GM12878 (cell line): ENCODE measurements at regions not wholly inside any gene's neighbourhood (a gene's known extent, or its start where the extent isn't known, plus 50 kb on each side); places are given as distances from the start of the nearest gene placed in this dataset.

ENCODE experiments used
- ATAC-seq: fragments of 200-7000 bp; cut with Tn5 transposase; 3 replicates; pipeline ENCODE4 v1.9.1; 2020; ENCODE audit warnings: mild to moderate bottlenecking, moderate library complexity
- BruUV-seq: library from RNA; stranded (reverse); fragments of 400-500 nt; replicated peaks from 2 replicates; lab custom pipeline; 2021; lab: Mats Ljungman, UMichigan
- CTCF ChIA-PET: fragments of 300-600 bp; sonication (Branson Sonifier 250); formaldehyde crosslinking; extraction: SDS; loops from one replicate; lab custom pipeline; 2021; ENCODE audit warnings: inconsistent platforms; lab: Yijun Ruan, JAX
- POLR2A ChIA-PET: fragments of 350-600 bp; formaldehyde crosslinking; extraction: SDS; loops from one replicate; lab custom pipeline; 2021; ENCODE audit warnings: inconsistent platforms; lab: Charles Lee
- RAD21 ChIA-PET: fragments of 300-600 bp; sonication (Branson Sonifier 250); formaldehyde crosslinking; loops from one replicate; lab custom pipeline; 2023; ENCODE audit warnings: antibody characterized with exemption; ENCODE audit not compliant: unreplicated experiment; lab: Charles Lee
- SMC1A ChIA-PET: fragments of 300-600 bp; sonication (Branson Sonifier 250); formaldehyde crosslinking; loops from one replicate; lab custom pipeline; 2023; ENCODE audit not compliant: unreplicated experiment, uncharacterized antibody; lab: Charles Lee
- DNase-seq: peaks from one replicate; pipeline ENCODE4 v3.0.0-alpha.2; 2011; ENCODE audit warnings: low read depth, low spot score
- FAIRE-seq: peaks from 3 replicates; lab custom pipeline; 2011; peaks lifted over from hg19 to GRCh38; lab: Jason Lieb, UNC
- H2AFZ ChIP-seq: 2 replicates; pipeline ENCODE4 v1.6.0; 2011; ENCODE audit warnings: low read depth, low read length, control low read depth; ENCODE audit not compliant: control insufficient read depth
- H3K27ac ChIP-seq: 2 replicates; pipeline ENCODE4 v1.5.1; 2011; ENCODE audit warnings: control low read depth; ENCODE audit not compliant: control insufficient read depth, insufficient read depth
- H3K27me3 ChIP-seq, 2 experiments: replicated peaks in 1 of 2; 2 replicates each; pipeline versions ENCODE4 v1.6.0 to v1.6.1; 2011; ENCODE audit warnings: low read length in 1 of 2; ENCODE audit not compliant: control insufficient read depth in 2 of 2, insufficient read depth in 2 of 2
- H3K36me3 ChIP-seq, 2 experiments: 2 replicates each; pipeline ENCODE4 v1.5.1; 2011; ENCODE audit warnings: low read length in 1 of 2; ENCODE audit not compliant: control insufficient read depth in 2 of 2, insufficient read depth in 2 of 2
- H3K4me1 ChIP-seq: 2 replicates; pipeline ENCODE4 v1.6.1; 2011; ENCODE audit warnings: mild to moderate bottlenecking, low read length, moderate library complexity, mixed read lengths; ENCODE audit not compliant: control insufficient read depth, insufficient read depth
- H3K4me2 ChIP-seq: 2 replicates; pipeline ENCODE4 v1.6.0; 2011; ENCODE audit warnings: control low read depth; ENCODE audit not compliant: control insufficient read depth, insufficient read depth
- H3K4me3 ChIP-seq: fragments of 200-600 bp; sonication (generic); 2 replicates; pipeline ENCODE4 v1.5.1; 2016
- H3K79me2 ChIP-seq: 2 replicates; pipeline ENCODE4 v1.6.0; 2011; ENCODE audit warnings: low read length; ENCODE audit not compliant: control insufficient read depth, insufficient read depth
- H3K9ac ChIP-seq: 2 replicates; pipeline ENCODE4 v1.8.0; 2011; ENCODE audit warnings: low read length, control low read depth, mixed read lengths; ENCODE audit not compliant: control insufficient read depth, insufficient read depth
- H3K9me3 ChIP-seq: replicated peaks from 3 replicates; pipeline ENCODE4 v1.5.1; 2011; ENCODE audit warnings: mild to moderate bottlenecking, low read length; ENCODE audit not compliant: control insufficient read depth, insufficient read depth
- H4K20me1 ChIP-seq: 2 replicates; pipeline ENCODE4 v1.6.0; 2011; ENCODE audit not compliant: control insufficient read depth, insufficient read depth
- ATF7 ChIP-seq: fragments of 450-650 bp; IDR thresholded peaks from 2 replicates; pipeline ENCODE4 v1.6.1; 2016; ENCODE audit warnings: low read depth, mild to moderate bottlenecking
- EP300 ChIP-seq, 2 experiments: fragments of 150-350 bp in 1 of 2; IDR thresholded peaks; 2 replicates each; pipeline ENCODE4 v1.6.1; 2011 to 2012; ENCODE audit warnings: low read depth in 2 of 2, low read length in 2 of 2, borderline replicate concordance in 1 of 2, improper control_type of control experiment in 1 of 2, inconsistent platforms in 1 of 2; ENCODE audit not compliant: control insufficient read depth in 1 of 2
- GATAD2B ChIP-seq: fragments of 450-650 bp; conservative IDR thresholded peaks from 2 replicates; pipeline ENCODE4 v1.6.1; 2017; ENCODE audit warnings: low read depth, mild to moderate bottlenecking, moderate library complexity
- IRF5 ChIP-seq: fragments of 450-650 bp; IDR thresholded peaks from 2 replicates; pipeline ENCODE4 v1.6.1; 2017; ENCODE audit warnings: borderline replicate concordance
- NR2C1 ChIP-seq: fragments of 450-650 bp; IDR thresholded peaks from 2 replicates; pipeline ENCODE4 v1.6.1; 2017; ENCODE audit warnings: antibody characterized with exemption, mild to moderate bottlenecking, moderate library complexity
- SIN3A ChIP-seq: IDR thresholded peaks from 2 replicates; pipeline ENCODE4 v1.6.1; 2012; ENCODE audit warnings: low read depth, low read length, improper control_type of control experiment
- TAF1 ChIP-seq: IDR thresholded peaks from 2 replicates; pipeline ENCODE4 v1.6.1; 2011; ENCODE audit warnings: mild to moderate bottlenecking, low read depth, low read length, borderline replicate concordance
- WGBS: methylation state at CpG from one replicate; pipeline ENCODE4 v1.1.6; 2016; ENCODE audit warnings: low lambda C conversion rate; ENCODE audit not compliant: insufficient replicate concordance, insufficient coverage; ENCODE audit errors: missing lambda C conversion rate; 5-methylcytosine and 5-hydroxymethylcytosine counted together
- in situ Hi-C: fragments of 300-500 bp; cut with MboI; formaldehyde crosslinking; loops from 9 replicates; pipeline ENCODE4 v1.14.3; 2018; ENCODE audit warnings: mixed read lengths
- intact Hi-C: fragments of 100-400 bp; cut with micrococcal nuclease; formaldehyde crosslinking; loops from one replicate; pipeline ENCODE4 v1.14.2; 2022; ENCODE audit not compliant: unreplicated experiment
- TF ChIP-seq, protein P1 (sequence below): fragments of 450-650 bp; IDR thresholded peaks from 2 replicates; pipeline ENCODE4 v1.6.1; 2017; ENCODE audit warnings: mild to moderate bottlenecking, moderate library complexity
- TF ChIP-seq, protein P2 (sequence below): IDR thresholded peaks from 2 replicates; pipeline ENCODE4 v1.6.1; 2012; ENCODE audit warnings: low read depth, low read length, improper control_type of control experiment

- TF ChIP-seq, protein P1, sequence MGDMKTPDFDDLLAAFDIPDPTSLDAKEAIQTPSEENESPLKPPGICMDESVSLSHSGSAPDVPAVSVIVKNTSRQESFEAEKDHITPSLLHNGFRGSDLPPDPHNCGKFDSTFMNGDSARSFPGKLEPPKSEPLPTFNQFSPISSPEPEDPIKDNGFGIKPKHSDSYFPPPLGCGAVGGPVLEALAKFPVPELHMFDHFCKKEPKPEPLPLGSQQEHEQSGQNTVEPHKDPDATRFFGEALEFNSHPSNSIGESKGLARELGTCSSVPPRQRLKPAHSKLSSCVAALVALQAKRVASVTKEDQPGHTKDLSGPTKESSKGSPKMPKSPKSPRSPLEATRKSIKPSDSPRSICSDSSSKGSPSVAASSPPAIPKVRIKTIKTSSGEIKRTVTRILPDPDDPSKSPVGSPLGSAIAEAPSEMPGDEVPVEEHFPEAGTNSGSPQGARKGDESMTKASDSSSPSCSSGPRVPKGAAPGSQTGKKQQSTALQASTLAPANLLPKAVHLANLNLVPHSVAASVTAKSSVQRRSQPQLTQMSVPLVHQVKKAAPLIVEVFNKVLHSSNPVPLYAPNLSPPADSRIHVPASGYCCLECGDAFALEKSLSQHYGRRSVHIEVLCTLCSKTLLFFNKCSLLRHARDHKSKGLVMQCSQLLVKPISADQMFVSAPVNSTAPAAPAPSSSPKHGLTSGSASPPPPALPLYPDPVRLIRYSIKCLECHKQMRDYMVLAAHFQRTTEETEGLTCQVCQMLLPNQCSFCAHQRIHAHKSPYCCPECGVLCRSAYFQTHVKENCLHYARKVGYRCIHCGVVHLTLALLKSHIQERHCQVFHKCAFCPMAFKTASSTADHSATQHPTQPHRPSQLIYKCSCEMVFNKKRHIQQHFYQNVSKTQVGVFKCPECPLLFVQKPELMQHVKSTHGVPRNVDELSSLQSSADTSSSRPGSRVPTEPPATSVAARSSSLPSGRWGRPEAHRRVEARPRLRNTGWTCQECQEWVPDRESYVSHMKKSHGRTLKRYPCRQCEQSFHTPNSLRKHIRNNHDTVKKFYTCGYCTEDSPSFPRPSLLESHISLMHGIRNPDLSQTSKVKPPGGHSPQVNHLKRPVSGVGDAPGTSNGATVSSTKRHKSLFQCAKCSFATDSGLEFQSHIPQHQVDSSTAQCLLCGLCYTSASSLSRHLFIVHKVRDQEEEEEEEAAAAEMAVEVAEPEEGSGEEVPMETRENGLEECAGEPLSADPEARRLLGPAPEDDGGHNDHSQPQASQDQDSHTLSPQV, result no peak
Observed at GRCh38 chr18:70700496-70700895, 411.7 kb downstream of the SOCS6 start (continued).

DNA sequence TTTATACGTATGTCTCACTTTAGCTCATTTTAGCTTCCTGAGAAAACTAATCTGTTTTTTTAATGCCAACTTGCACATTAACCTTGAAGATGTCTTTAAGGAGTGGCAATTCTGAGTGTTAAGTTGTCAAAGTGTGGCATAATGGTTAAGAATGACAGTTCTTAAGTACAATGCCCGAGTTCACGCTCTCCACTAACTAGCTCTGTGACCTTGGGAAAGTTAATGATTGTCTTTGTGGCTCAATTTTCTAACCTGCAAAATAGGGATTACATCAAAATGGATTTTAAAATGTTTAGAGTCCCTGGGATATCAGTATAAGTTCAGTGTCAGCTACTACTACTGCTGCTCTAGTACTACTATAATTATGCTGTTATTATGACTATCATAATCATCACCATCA lies 409.7 kb downstream of the SOCS6 start:
- intact Hi-C loops (no loop called here), in situ Hi-C loops (loop anchor here (10.0 kb wide), 1 partner anchor 64 kb away; no protein-coding TSS in a partner anchor)
- no TSS peak for BruUV-seq
- no peak for TF ChIP-seq IRF5
- TF ChIP-seq TAF1, result no peak
- no peak for TF ChIP-seq NR2C1
- no peak for TF ChIP-seq SIN3A
- TF ChIP-seq EP300 (IDR thresholded peaks at IDR 0.05; ENCODE audit: borderline replicate concordance in 1 of 2, control insufficient read depth in 1 of 2, low read depth in 2 of 2, low read length in 2 of 2), result no peak
- no peak for TF ChIP-seq ATF7
- TF ChIP-seq GATAD2B, result no peak
- TF ChIP-seq, protein P2, sequence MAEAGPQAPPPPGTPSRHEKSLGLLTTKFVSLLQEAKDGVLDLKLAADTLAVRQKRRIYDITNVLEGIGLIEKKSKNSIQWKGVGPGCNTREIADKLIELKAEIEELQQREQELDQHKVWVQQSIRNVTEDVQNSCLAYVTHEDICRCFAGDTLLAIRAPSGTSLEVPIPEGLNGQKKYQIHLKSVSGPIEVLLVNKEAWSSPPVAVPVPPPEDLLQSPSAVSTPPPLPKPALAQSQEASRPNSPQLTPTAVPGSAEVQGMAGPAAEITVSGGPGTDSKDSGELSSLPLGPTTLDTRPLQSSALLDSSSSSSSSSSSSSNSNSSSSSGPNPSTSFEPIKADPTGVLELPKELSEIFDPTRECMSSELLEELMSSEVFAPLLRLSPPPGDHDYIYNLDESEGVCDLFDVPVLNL, result no peak
- CTCF ChIA-PET, result no interaction called here
- POLR2A ChIA-PET, result no interaction called here
- no peaks in the 10 kb centered on the region for H3K27me3 ChIP-seq
- RAD21 ChIA-PET, result no interaction called here
- H4K20me1 ChIP-seq, result no peaks in the 10 kb centered on the region
- H3K4me2 ChIP-seq, result no peak overlapping the region
- no peak for DNase-seq
- H2AFZ ChIP-seq, result no peak overlapping the region
- no peaks in the 10 kb centered on the region for H3K36me3 ChIP-seq
- H3K27ac ChIP-seq, result no peak overlapping the region
- SMC1A ChIA-PET, result no interaction called here
- H3K9ac ChIP-seq, result no peak overlapping the region
- H3K4me1 ChIP-seq, result no peaks in the 10 kb centered on the region
- peak; percentile 13 for FAIRE-seq
- H3K9me3 ChIP-seq, result peaks cover 1% of the 10 kb centered on the region; the same call in 1 of the 3 replicates
- H3K4me3 ChIP-seq, result no peak overlapping the region
- no peaks in the 10 kb centered on the region for H3K79me2 ChIP-seq
- 72% methylated on average over 3 of the region's 3 CpGs for WGBS
- no peak for ATAC-seq
